HG03520 (cell line): ENCODE measurements at regions not wholly inside any gene's neighbourhood (a gene's known extent, or its start where the extent isn't known, plus 50 kb on each side); places are given as distances from the start of the nearest gene placed in this dataset.
"Not testable (repeated sequence)": the region's sequence is repeated elsewhere in the genome, so short reads cannot be mapped to it uniquely, and the experiment has no call there.

Source experiments
- ATAC-seq: cut with Tn5 transposase; IDR thresholded peaks from one replicate; pipeline ENCODE4 v1.9.1; 2021; ENCODE audit warnings: mild to moderate bottlenecking, moderate library complexity; ENCODE audit not compliant: unreplicated experiment

DNA sequence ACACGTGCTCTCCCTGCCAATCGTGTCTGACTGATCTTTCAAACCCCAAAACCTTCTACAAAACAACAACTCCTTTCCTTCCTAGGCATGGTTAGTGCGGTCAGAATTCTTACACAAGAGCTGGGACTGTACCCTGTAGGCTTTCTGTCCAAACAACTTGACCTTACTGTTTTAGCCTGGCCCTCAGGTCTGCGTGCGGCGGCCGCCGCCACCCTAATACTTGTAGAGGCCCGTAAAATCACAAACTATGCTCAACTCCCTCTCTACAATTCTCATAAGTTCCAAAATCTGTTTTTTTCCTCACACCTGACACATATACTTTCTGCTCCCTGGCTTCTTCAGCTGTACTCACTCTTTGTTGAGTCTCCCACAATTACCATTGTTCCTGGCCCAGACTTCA is 814.3 kb upstream of the VRK2 start:
- not testable (repeated sequence) for ATAC-seq

GRCh38 chr2:57251495-57251894 is 795.1 kb upstream of the VRK2 start:
- ATAC-seq = not testable (repeated sequence)

GRCh38 chr2:57276408-57276807 is 770.2 kb upstream of the VRK2 start:
- ATAC-seq = not testable (repeated sequence)

DNA sequence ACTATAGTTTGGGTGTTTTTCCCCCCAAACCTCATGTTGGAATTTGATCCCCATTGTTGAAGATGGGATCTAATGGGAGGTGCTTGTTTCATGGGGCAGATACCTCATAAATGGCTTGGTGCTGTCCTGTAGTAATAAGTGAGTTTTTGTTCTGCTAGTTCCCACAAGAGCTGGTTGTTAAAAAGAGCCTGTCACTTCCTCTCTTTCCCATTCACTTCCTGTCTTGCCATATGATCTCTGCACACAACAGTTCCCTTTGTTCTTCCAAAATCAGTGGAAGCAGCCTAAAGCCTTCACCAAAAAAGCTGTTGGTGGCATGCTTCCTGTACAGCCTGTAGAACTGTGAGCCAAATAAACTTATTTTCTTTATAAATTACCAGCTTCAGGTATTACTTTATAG is 768.2 kb upstream of the VRK2 start:
- ATAC-seq = no peak

- ATAC-seq = no peak
These were observed 755.4 kb upstream of the VRK2 start for GRCh38 chr2:57291209-57291608.

DNA sequence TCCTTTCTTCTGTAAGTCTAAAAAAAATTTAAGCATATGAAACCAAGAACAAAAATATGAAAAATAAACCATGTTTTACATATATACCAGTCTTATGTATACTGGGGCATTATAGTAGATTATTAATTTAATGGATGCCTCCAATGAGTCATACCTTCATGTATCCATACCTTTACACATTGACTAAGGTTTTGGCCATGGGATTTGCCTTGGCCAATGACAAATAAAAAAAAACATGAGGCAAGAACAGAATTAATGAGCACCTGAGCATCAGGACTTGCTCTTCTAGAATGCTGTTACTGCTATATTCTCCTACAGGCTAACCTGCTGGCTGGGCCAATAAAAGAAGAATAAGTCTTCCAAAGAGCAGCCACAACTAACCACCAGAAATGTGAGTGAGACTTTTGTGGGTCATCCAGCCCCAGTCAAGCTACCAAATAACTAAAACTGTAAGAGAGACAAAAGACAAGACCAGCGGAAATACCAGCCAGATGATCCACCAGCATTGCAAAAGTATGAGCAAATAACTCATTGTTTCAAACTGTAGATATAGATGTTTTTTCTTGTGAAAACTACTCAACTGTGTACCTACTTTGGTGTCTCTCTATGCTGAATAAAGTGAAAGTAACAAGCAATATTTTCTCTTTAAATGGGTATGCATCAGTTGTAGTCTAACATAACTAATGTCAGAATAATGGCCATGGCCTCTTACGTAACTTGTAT is 749.6 kb upstream of the VRK2 start:
- ATAC-seq = no peak

DNA sequence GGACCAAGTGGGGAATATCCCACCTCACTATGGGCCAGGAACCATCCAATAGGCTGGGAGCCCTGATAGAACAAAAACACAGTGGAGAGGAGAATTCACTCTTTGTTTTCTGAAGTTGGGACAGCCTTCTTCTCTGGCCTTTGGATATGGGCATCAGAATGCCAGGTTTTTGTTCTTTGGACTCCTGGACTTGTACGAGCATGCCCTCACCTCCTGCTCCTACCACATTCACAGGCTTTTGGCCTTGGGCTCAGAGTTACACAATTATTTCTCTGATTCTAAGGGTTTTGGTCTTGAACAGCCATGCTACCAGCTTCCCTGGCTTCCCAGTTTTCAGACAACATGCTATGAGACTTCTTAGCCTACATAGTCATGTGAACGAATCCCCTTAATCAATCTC is 732.9 kb upstream of the VRK2 start:
- no peak for ATAC-seq

GRCh38 chr2:57314682-57315081 is 731.9 kb upstream of the VRK2 start:
- ATAC-seq = no peak

- no peak for ATAC-seq
These were observed 716.2 kb upstream of the VRK2 start for GRCh38 chr2:57330447-57330846.

- ATAC-seq = no peak
These were observed 713.4 kb upstream of the VRK2 start for GRCh38 chr2:57333221-57333620.

DNA sequence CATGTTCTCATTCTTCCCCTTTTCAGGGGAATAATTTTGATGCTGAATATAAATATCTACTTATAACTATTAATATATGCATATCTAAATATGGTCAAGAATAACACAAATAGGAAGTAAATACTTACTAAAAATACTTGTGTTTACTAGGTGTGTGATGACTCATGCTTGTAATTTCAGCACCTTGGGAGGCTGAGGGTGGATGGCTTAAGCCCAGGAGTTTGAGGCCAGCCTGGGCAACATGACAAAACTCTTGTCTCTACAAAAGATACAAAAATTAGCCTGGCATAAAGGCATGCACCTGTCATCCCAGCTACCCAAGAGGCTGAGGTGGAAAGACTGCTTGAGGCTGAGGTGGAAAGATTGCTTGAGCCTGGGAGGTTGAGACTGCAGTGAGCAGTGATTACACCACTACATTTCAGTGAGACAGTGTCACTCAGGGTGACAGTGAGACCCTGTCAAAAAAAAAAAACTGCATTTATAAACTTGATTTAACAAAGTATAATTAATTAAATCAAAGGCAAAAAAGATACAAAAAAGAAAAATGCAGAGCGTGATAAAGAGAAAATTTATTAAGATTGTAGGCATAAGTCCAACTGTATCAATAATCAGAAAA is 703.1 kb upstream of the VRK2 start:
- no peak for ATAC-seq

DNA sequence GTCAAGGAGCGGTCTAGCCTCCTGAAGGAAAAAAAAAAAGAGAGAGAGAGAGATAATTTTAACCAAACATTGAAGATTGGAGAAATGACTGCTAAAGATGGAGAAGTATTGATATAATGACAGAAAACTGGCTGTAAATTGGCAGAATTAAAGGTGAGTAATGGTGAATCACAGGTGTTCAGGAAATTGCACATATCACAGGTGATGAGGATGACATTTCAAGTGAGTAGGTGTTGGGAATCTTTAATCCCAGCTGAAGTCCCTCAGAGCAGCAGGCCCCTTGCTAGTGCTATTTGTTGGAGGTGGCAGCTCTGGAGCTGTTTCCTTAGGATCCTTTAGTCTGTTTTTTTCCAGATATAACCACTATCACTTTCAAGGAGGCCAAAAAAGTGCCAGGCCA is 678.4 kb upstream of the VRK2 start:
- no peak for ATAC-seq

- no peak for ATAC-seq
These were observed 675.6 kb upstream of the VRK2 start for GRCh38 chr2:57370882-57371585.

DNA sequence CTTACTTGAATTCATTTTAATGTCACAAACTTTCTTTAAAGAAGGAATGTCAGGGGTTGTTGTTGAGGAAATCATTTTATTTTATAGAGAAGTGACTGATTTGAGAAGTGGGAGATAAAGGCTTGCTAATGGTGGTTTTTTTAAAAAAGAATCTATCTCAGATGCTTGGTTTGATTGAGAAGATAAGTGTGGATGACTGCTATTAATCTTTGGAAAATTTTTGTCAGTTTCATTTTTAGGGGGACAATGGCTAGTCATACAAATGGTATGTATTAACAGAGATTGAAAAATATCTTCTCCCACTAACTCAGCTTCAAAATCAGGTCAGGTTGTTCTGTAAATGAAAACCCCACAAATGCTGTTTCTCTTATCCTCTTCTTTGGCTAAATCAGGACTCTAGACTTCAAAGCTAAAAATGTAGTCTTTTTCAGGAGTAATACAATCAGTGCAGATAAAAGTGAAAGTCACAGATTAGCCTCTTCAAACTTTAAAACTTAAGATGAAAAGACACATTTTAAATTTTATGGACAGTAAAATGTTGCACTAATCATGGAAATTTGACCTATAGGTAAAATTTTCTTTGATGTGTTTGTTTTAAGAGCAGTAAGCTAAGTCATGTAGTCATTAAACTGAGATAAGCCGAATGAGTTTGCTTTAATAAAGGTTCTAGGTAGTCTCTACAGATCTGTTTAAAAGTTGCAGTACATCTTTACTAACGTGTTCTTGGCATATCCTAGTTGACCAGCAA is 674.2 kb upstream of the VRK2 start:
- ATAC-seq = no peak

- ATAC-seq = no peak
These were observed 673.1 kb upstream of the VRK2 start for GRCh38 chr2:57373530-57373929.

DNA sequence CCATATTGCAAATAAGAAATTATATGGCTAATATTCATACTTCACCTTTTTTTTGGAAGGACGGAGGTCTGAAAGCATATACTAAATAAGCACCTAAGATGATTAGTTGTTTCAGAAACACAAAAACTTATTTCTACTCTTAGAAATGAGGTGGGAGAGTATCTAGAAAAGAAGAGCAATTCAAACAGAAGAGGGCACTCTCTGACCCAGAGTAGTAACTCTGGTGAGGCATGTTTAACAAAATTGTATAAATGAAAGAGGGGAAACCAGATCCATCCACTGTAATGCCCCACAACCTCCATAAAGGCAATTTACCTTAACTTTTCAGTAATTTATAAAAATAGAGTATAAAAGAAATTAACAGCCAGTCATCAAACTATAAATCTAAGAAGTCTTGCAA is 669.6 kb upstream of the VRK2 start:
- ATAC-seq = no peak

DNA sequence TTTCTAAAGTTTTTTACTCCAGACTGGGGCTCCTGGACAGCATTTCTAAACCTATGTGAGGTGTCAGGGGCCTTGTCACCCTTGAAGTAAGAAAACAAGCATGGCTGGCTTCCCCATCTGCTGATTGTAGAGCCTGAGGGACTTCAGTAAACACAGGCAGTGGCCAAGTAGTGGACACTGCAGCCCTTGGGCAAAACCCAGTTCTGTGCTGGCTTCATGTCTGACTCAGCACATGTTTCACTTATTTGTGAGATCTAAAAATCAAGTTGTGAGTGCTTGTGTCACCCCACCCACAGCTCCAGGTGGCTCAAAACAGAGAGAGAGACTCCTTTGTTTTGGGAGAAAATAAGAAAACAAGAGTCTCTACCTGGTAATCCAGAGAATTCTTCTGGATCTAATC is 660.3 kb upstream of the VRK2 start:
- ATAC-seq = no peak

- no peak for ATAC-seq
These were observed 650.1 kb upstream of the VRK2 start for GRCh38 chr2:57396355-57397098.

GRCh38 chr2:57397550-57398360 is 648.9 kb upstream of the VRK2 start:
- no peak for ATAC-seq

GRCh38 chr2:57399057-57399456 is 647.5 kb upstream of the VRK2 start:
- ATAC-seq = no peak
